Keratinocyte (primary cell): ENCODE measurements at regions not wholly inside any gene's neighbourhood (a gene's known extent, or its start where the extent isn't known, plus 50 kb on each side); places are given as distances from the start of the nearest gene placed in this dataset.

Experiments used
- DNase-seq: peaks from one replicate; pipeline ENCODE4 v3.0.0-alpha.2; 2011; ENCODE audit warnings: low read depth, missing footprints, low spot score
- FAIRE-seq: peaks from 2 replicates; lab custom pipeline; 2011; peaks lifted over from hg19 to GRCh38; lab: Jason Lieb, UNC
- H2AFZ ChIP-seq: 2 replicates; pipeline ENCODE4 v1.6.0; 2012; ENCODE audit warnings: low read length, control low read depth, inconsistent platforms; ENCODE audit not compliant: control insufficient read depth
- H3K27ac ChIP-seq: 2 replicates; pipeline ENCODE4 v1.5.1; 2011; ENCODE audit warnings: low read length; ENCODE audit not compliant: control insufficient read depth, insufficient read depth
- H3K27me3 ChIP-seq: 3 replicates; pipeline ENCODE4 v1.6.0; 2011; ENCODE audit warnings: low read length; ENCODE audit not compliant: control insufficient read depth, insufficient read depth; ENCODE audit errors: extremely low read depth
- H3K36me3 ChIP-seq, 2 experiments: 2 replicates in 1 of 2; 3 replicates in 1 of 2; pipeline ENCODE4 v1.5.1; 2011; ENCODE audit warnings: low read length in 2 of 2, mild to moderate bottlenecking in 1 of 2; ENCODE audit not compliant: control insufficient read depth in 2 of 2, insufficient read depth in 2 of 2; ENCODE audit errors: extremely low read depth in 1 of 2
- H3K4me1 ChIP-seq: 3 replicates; pipeline ENCODE4 v1.5.1; 2011; ENCODE audit warnings: low read length; ENCODE audit not compliant: control insufficient read depth, insufficient read depth; ENCODE audit errors: extremely low read depth
- H3K4me2 ChIP-seq: 3 replicates; pipeline ENCODE4 v1.6.0; 2011; ENCODE audit warnings: low read depth, low read length; ENCODE audit not compliant: control insufficient read depth, insufficient read depth; ENCODE audit errors: extremely low read depth
- H3K4me3 ChIP-seq, 3 experiments: fragments of 200-600 bp in 1 of 3; sonication (generic) in 1 of 3; 2 replicates in 2 of 3; 3 replicates in 1 of 3; pipeline ENCODE4 v1.5.1; 2011 to 2016; ENCODE audit warnings: low read length in 3 of 3, mild to moderate bottlenecking in 3 of 3, control low read depth in 2 of 3, inconsistent platforms in 1 of 3, low read depth in 1 of 3, mixed read lengths in 1 of 3, mixed run types in 1 of 3, moderate library complexity in 1 of 3; ENCODE audit not compliant: control insufficient read depth in 2 of 3, insufficient read depth in 2 of 3; ENCODE audit errors: extremely low read depth in 1 of 3
- H3K79me2 ChIP-seq: 2 replicates; pipeline ENCODE4 v1.6.0; 2012; ENCODE audit warnings: low read length; ENCODE audit not compliant: control insufficient read depth, insufficient read depth
- H3K9ac ChIP-seq: 3 replicates; pipeline ENCODE4 v1.6.0; 2011; ENCODE audit warnings: low read length; ENCODE audit not compliant: control insufficient read depth, insufficient read depth; ENCODE audit errors: extremely low read depth
- H3K9me1 ChIP-seq: 3 replicates; pipeline ENCODE4 v1.6.0; 2011; ENCODE audit warnings: low read length; ENCODE audit not compliant: control insufficient read depth, insufficient read depth; ENCODE audit errors: extremely low read depth
- H3K9me3 ChIP-seq: 2 replicates; pipeline ENCODE4 v1.5.1; 2012; ENCODE audit warnings: low read depth, low read length; ENCODE audit not compliant: control insufficient read depth
- H4K20me1 ChIP-seq: 3 replicates; pipeline ENCODE4 v1.6.0; 2011; ENCODE audit warnings: low read length; ENCODE audit not compliant: control insufficient read depth, insufficient read depth; ENCODE audit errors: extremely low read depth
- CTCF ChIP-seq, 3 experiments: IDR thresholded peaks in 1 of 3; conservative IDR thresholded peaks in 1 of 3; optimal IDR thresholded peaks in 1 of 3; 2 replicates in 2 of 3; 3 replicates in 1 of 3; pipeline versions ENCODE3 to v1.5.1; 2011; ENCODE audit warnings: low read length in 3 of 3, mild to moderate bottlenecking in 3 of 3, moderate library complexity in 2 of 3, control low read depth in 1 of 3, inconsistent platforms in 1 of 3; ENCODE audit not compliant: insufficient read depth in 2 of 3; ENCODE audit errors: extremely low read depth in 1 of 3
- EZH2 ChIP-seq: IDR thresholded peaks from one replicate; pipeline ENCODE4 v1.6.1; 2012; ENCODE audit warnings: inconsistent platforms, mild to moderate bottlenecking, low read length, moderate library complexity
- dilution Hi-C: fragments of 300-500 bp; cut with MboI; formaldehyde crosslinking; loops from one replicate; pipeline ENCODE4 v1.7.0; 2020; ENCODE audit warnings: low sequenced_read_pairs; ENCODE audit not compliant: extremely low pct_ligation_motif_present

GRCh38 chr4:156537286-156537685 lies 434.3 kb downstream of the PDGFC start:
- H3K27ac ChIP-seq, result no peak overlapping the region
- no peak for DNase-seq

GRCh38 chr4:156536661-156537060 lies 434.9 kb downstream of the PDGFC start:
- peak; percentile 86 for FAIRE-seq
- Histone ChIP-seq H3K27me3 (no peaks in the 10 kb centered on the region), H3K79me2 (no peaks in the 10 kb centered on the region), H4K20me1 (no peaks in the 10 kb centered on the region), H3K4me1 (peaks cover 31% of the 10 kb centered on the region), H3K4me3 (no peak overlapping the region), H3K9me3 (no peaks in the 10 kb centered on the region), H3K36me3 (no peaks in the 10 kb centered on the region), H3K9ac (no peak overlapping the region), H3K4me2 (peak overlapping the region; percentile 41), H3K9me1 (no peaks in the 10 kb centered on the region), H2AFZ (no peak overlapping the region), H3K27ac (no peak overlapping the region)
- DNase-seq, result peak; percentile 28
- dilution Hi-C loops, result no loop called here
- TF ChIP-seq CTCF (optimal IDR thresholded peaks at IDR 0.05 in 1 of 3, IDR thresholded peaks at IDR 0.05 in 1 of 3, conservative IDR thresholded peaks at IDR 0.05 in 1 of 3; ENCODE audit: extremely low read depth in 1 of 3, insufficient read depth in 2 of 3, low read length in 3 of 3) (no peak), EZH2 (no peak)

More at GRCh38 chr4:156537286-156537685, 434.3 kb downstream of the PDGFC start:
- FAIRE-seq, result peak; percentile 5
- no peak for TF ChIP-seq CTCF (optimal IDR thresholded peaks at IDR 0.05 in 1 of 3, IDR thresholded peaks at IDR 0.05 in 1 of 3, conservative IDR thresholded peaks at IDR 0.05 in 1 of 3; ENCODE audit: extremely low read depth in 1 of 3, insufficient read depth in 2 of 3, low read length in 3 of 3)
- no peak for TF ChIP-seq EZH2
- H3K9me1 ChIP-seq, result no peaks in the 10 kb centered on the region
- H3K79me2 ChIP-seq, result no peaks in the 10 kb centered on the region
- peaks cover 31% of the 10 kb centered on the region for H3K4me1 ChIP-seq
- H4K20me1 ChIP-seq, result no peaks in the 10 kb centered on the region
- no peaks in the 10 kb centered on the region for H3K36me3 ChIP-seq
- no peak overlapping the region for H3K4me2 ChIP-seq
- no peak overlapping the region for H3K4me3 ChIP-seq
- no peaks in the 10 kb centered on the region for H3K27me3 ChIP-seq
- no peak overlapping the region for H3K9ac ChIP-seq
- dilution Hi-C loops, result no loop called here
- H2AFZ ChIP-seq, result no peak overlapping the region
- no peaks in the 10 kb centered on the region for H3K9me3 ChIP-seq
